Activated naive CD8-positive, alpha-beta T cell treated with anti-CD3 and anti-CD28 coated beads, Interleukin-2, amount 50 U/mL, for 16 hours (primary cell): ENCODE measurements at regions not wholly inside any gene's neighbourhood (a gene's known extent, or its start where the extent isn't known, plus 50 kb on each side); places are given as distances from the start of the nearest gene placed in this dataset.
"Not testable (repeated sequence)": the region's sequence is repeated elsewhere in the genome, so short reads cannot be mapped to it uniquely, and the experiment has no call there.

Source experiments
- DNase-seq: peaks from one replicate; pipeline ENCODE4 v3.0.0-alpha.2; 2020; ENCODE audit warnings: low read depth, low spot score

DNA sequence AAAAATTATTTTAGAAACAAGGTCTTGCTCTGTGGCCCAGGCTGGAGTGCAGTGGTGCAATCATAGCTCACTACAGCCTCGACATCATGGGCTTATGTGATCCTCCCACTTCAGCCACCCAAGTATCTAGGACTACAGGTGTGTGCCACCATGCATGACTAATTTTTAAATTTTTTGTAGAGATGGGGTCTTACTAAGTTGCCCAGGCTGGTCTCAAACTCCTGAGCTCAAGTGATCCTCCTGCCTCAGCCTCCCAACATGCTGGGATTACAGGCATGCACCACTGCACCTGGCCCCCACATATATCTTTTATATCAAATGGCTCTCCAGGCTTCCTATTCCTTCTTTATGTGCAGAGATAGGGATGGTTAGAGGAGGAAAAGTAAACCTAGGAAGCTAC lies 91.2 kb upstream of the SVIL start:
- not testable (repeated sequence) for DNase-seq

GRCh38 chr10:29725133-29725720 lies 90.5 kb upstream of the SVIL start:
- no peak for DNase-seq

GRCh38 chr10:29723726-29724125 lies 89.0 kb upstream of the SVIL start:
- no peak for DNase-seq

GRCh38 chr10:29722777-29723176 lies 88.0 kb upstream of the SVIL start:
- no peak for DNase-seq

DNA sequence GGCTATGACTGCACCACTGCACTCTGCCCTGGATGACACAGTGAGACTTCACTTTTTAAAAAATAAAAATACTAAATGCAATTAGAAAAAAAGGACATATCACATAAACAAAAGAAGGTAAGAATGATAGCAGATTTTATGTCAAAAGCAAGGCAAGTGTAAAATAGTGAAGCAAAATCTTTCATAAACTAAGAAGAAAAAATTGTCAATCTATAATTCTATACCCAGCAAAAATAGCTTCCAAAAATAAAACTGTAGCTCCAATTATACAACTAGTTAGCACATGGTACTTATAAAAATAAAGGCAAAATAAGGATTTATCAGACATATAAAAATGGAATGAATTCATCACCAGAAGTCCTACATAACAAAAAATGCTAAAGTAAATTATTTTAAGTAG lies 85.4 kb upstream of the SVIL start:
- DNase-seq, result no peak

DNA sequence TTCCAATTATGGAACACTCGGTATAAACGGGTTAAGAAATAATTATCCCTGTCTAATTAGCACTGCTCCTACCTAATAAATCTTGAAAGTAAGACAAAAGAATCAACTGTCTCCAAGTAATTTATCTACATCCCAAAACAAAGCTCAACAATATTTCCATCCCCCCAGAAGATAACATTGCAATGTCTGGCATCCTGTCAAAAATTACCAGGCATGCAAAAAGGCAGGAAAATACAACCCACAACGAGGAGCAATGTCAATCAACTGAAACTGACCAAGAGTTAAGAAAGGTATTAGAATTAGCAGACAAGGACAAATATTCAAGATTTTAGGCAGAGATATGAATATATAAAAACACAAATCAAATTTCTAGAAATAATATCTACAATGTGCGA lies 84.5 kb upstream of the SVIL start:
- no peak for DNase-seq

GRCh38 chr10:29715296-29715695 lies 80.5 kb upstream of the SVIL start:
- DNase-seq, result no peak

- no peak for DNase-seq
Measured at GRCh38 chr10:29714096-29714874, 79.5 kb upstream of the SVIL start.

DNA sequence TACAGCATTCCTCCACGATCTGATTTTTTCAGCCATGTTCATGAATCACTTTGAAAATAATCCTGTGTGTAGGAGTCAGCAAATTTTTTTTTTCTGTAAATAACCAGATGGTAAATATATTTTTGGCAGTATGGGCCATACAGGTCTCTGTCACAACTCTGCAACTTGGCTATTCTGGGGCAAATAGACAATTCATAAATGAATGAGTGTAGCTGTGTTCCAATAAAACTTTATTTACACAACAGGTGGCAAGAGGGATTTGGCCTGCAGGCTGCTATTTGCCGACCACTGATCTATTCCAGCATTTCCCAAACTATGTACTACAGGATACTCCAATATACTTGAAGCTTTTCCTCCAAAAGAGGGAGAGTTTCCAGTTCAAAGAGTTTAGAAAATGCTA lies 78.7 kb upstream of the SVIL start:
- DNase-seq, result no peak

DNA sequence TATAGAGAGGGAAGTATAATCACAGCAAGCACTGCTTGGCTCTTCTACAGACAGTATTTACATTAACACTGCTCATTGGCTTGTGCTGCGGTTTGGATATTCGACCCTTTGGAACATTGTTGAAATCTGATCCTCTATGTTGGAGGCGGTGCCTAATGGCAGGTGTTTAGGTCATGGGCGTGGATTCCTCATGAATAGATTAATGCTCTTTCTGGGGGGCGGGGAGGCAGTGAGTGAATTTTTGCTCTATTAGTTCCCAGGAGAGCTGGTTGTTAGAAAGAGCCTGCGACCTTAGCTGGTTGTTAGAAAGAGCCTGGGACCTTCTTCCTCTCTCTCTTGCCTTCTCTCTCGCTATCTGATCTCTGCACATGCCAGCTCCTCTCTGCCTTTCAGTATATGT lies 77.3 kb upstream of the SVIL start:
- DNase-seq, result no peak

DNA sequence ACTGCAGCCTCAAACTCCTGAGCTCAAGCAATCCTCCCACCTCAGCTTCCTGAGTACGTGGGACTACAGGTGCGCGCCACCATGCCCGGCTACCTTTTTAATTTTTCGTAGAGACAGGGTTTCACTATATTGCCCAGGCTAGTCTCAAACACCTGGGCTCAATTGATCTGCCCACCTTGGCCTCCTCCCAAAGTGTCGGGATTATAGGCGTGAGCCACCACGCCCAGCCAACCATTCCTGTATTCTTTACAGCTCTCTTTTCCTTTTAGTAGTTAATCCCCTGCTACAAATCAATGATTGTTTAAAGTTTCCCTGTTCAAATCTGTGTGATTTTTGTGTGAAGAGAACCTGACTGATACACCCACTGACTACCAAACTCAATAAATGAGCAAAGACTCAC lies 75.4 kb upstream of the SVIL start:
- no peak for DNase-seq

GRCh38 chr10:29709484-29710002 lies 74.8 kb upstream of the SVIL start:
- no peak for DNase-seq

DNA sequence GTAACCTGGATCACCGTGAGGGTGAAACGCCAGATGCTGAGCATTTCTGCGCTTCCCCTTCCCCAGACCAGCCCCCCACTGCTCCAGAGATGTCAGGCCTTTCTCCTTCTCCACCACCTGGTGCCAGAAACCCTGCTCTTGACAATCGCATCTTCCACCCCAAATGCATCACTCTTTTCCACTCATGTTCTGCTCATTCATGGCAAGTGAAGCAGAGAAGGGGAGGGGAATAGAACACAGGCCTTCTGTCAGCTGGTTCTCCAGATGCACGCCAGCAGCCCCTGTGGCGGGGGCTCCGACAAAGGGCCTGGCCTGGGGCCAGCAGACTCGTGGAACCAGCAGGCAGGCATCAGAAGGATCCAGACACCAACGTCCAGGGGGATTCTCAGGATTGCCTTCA lies 68.5 kb upstream of the SVIL start:
- no peak for DNase-seq

DNA sequence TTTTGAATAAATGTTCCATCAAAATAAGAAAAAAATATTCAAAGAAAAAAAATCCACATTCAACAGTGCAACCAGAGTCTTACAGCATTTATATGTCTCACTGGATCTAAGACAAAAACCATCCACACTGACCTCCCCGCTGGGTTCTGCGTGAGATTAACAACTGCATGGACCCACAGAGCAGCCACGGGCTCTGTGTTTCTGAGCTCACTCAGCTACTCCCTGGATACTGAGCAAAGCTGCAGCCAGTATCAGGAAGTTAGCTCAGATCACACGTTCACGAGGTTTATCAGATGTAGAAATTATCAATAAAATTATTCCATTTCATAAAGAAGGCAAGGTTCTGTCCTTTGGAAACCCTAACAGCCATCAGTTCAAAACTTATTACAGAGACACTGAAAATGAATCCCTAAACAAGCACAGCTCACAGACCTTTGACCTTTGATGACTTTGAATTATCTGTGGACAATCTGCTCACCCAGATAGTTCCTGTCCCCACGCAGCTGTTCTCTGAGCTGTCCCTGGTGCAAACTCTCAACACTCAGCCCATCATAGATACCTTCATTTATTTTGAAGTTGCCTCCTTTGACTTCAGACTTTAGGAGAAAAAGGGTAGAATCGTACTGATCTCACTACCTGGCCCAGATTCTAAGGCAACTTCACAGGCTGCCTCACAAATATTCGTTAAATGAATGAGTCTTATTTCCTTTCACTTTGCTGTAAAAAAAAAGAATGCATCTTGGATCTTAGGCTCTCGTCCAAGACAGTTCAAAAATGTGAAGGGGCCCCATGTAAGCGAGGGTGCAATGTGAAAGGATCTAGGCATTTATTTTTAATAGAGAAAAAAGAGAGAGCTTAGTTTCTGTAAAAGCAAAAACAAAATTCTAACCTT lies 67.7 kb upstream of the SVIL start:
- DNase-seq, result no peak

GRCh38 chr10:29701306-29701705 lies 66.5 kb upstream of the SVIL start:
- DNase-seq, result no peak

DNA sequence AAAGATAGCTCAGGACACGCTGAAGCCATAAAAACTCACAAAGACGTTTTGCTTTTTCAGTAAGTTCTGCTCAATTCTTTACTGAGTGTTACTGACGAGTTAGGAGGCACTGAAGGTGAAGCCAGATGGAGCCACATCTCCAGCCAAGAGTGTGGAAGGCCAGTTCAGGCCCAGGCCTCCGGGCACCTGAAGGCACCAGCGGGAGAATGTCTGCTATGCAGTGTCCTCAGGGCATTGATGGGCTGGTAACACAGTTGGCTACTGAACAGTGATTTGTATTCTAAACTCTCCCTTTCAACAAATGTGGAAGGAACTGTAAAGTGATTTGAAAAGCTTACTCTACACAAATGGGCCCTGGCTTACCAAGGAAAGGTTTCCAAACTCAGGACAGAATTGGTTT lies 64.8 kb upstream of the SVIL start:
- DNase-seq, result no peak

DNA sequence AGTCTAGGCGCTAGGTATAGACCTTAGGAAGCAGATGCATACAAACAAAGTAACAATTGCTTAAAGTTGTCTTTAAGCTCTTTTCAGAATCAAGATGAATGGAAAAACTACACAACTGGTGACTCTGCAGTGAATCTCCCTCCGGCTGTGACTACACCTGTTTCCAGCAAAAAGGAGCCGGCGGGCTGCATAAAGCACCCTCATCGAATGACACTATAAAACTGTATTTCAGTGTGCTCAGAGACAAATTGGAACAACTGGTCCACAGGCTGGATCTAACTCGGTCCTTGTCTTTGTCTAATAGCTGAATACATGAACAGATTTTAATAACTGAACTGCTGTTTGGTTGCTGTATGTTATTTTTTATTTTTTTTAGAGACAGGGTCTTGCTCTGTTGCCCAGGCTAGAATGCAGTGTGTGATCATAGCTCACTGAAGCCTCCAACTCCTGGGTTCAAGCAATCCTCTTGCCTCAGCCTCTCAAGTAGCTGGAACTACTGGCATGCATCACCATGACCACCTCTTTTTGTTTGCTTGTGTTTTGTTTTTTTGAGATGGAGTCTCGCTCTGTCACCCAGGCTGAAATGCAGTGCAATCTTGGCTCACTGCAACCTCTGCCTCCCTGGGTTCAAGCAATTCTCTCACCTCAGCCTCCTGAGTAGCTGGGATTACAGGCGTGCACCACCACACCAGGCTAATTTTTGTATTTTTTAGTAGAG lies 64.2 kb upstream of the SVIL start:
- DNase-seq, result no peak

- not testable (repeated sequence) for DNase-seq
Measured at GRCh38 chr10:29696581-29696980, 61.8 kb upstream of the SVIL start.

DNA sequence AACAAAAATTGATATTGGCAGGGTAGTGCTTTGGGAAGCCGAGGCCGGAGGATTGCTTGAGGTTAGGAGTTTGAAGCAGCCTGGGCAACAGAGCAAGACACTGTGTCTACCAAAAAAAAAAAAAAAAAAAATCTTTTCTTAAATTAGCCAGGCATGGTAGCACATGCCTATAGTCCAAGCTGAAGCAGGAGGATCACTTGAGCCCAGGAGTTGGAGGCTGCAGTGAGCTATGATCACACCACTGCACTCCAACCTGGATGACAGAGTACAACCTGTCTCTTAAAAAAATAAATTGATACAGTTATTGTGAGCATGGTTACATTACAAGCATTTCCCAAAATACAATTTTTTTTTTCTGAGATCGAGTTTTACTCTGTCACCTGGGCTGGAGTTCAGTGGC lies 59.4 kb upstream of the SVIL start:
- DNase-seq, result no peak

- no peak for DNase-seq
Measured at GRCh38 chr10:29692121-29692539, 57.4 kb upstream of the SVIL start.

DNA sequence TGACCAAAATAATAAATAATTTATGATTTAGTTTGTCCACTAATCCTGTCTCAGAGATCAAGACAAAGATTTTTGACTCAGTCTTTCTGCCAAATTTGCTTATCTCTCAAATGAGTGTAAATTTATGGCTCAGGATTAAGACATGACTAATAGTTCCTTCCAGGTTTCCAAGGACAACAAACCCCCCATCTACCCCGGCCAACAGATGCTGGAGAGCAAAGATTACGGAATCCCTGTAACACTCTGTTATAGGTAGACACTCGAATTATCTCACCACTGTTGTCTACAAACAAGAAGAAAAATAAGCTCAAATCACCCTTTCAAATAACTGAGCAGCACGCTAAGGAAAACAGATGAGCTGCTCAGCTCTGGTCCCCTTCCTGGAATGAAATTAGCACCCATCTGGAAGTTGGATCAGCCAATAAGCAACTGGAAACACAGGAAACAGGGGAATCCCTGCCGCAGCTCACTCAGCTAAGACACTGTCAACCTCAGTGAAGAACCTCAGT lies 56.8 kb upstream of the SVIL start:
- no peak for DNase-seq
